ENCODE measurements at regions not wholly inside any gene's neighbourhood (a gene's known extent, or its start where the extent isn't known, plus 50 kb on each side); places are given as distances from the start of the nearest gene placed in this dataset.

GRCh38 chr12:98243190-98243589 lies 272.2 kb upstream of the TMPO start:
- TF ChIP-seq POLR2A (IDR thresholded peaks at IDR 0.05; ENCODE audit: low read length) (no peak), GATA1 (IDR thresholded peaks at IDR 0.05; ENCODE audit: low read depth, low read length) (no peak)
